Liver (tissue), 8 donors: ENCODE measurements at regions not wholly inside any gene's neighbourhood (a gene's known extent, or its start where the extent isn't known, plus 50 kb on each side); places are given as distances from the start of the nearest gene placed in this dataset.

Source experiments
- DNase-seq: peaks from one replicate; pipeline ENCODE4 v3.0.0-alpha.2; 2017; ENCODE audit warnings: low spot score
- H3K27ac ChIP-seq, 2 donors: one replicate each; pipeline ENCODE4 v1.7.0; 2013; ENCODE audit warnings: inconsistent platforms in 2 of 2, low read length in 2 of 2, control low read depth in 1 of 2, low read depth in 1 of 2, mild to moderate bottlenecking in 1 of 2
- H3K27me3 ChIP-seq, 4 donors: one replicate each; pipeline versions ENCODE4 v1.6.1 to v1.7.0; 2013; ENCODE audit warnings: low read length in 3 of 4, inconsistent platforms in 1 of 4, mild to moderate bottlenecking in 1 of 4, moderate library complexity in 1 of 4; ENCODE audit not compliant: control insufficient read depth in 4 of 4, insufficient read depth in 4 of 4
- H3K36me3 ChIP-seq, 4 donors: one replicate each; pipeline versions ENCODE4 v1.6.1 to v1.7.0; 2013; ENCODE audit warnings: low read length in 3 of 4, mild to moderate bottlenecking in 3 of 4, low read depth in 1 of 4, moderate library complexity in 1 of 4; ENCODE audit not compliant: control insufficient read depth in 4 of 4, insufficient read depth in 3 of 4
- H3K4me1 ChIP-seq, 4 donors: one replicate each; pipeline versions ENCODE4 v1.6.1 to v1.7.0; 2013; ENCODE audit warnings: low read length in 3 of 4, mild to moderate bottlenecking in 3 of 4, moderate library complexity in 1 of 4; ENCODE audit not compliant: control insufficient read depth in 4 of 4, insufficient read depth in 4 of 4
- H3K4me3 ChIP-seq, 3 donors: one replicate each; pipeline versions ENCODE4 v1.6.1 to v1.7.0; 2013; ENCODE audit warnings: low read length in 3 of 3, control low read depth in 1 of 3, low read depth in 1 of 3, mild to moderate bottlenecking in 1 of 3
- H3K9ac ChIP-seq, 2 donors: one replicate each; pipeline ENCODE4 v1.7.0; 2013; ENCODE audit warnings: low read length in 2 of 2, mild to moderate bottlenecking in 2 of 2, moderate library complexity in 2 of 2, control low read depth in 1 of 2, low read depth in 1 of 2
- H3K9me3 ChIP-seq, 4 donors: one replicate each; pipeline versions ENCODE4 v1.6.1 to v1.7.0; 2013; ENCODE audit warnings: low read length in 3 of 4; ENCODE audit not compliant: control insufficient read depth in 4 of 4
- ATF3 ChIP-seq: IDR thresholded peaks from 2 replicates; pipeline ENCODE4 v1.6.1; 2016; ENCODE audit warnings: antibody characterized with exemption
- CTCF ChIP-seq: fragments of 150-350 bp; IDR thresholded peaks from 2 replicates; pipeline ENCODE4 v1.5.1; 2017; ENCODE audit warnings: improper control_type of control experiment, low read depth, low read length; ENCODE audit not compliant: missing input control
- EGR1 ChIP-seq, 2 donors: IDR thresholded peaks; 2 replicates each; pipeline ENCODE4 v1.6.1; 2016 to 2018; ENCODE audit warnings: antibody characterized with exemption in 2 of 2, low read depth in 2 of 2
- FOXA1 ChIP-seq: IDR thresholded peaks from 2 replicates; pipeline ENCODE4 v1.6.1; 2016; ENCODE audit warnings: antibody characterized with exemption
- FOXA2 ChIP-seq: IDR thresholded peaks from 2 replicates; pipeline ENCODE4 v1.6.1; 2016; ENCODE audit warnings: antibody characterized with exemption
- GABPA ChIP-seq, 2 donors: IDR thresholded peaks in 1 of 2; conservative IDR thresholded peaks in 1 of 2; 2 replicates each; pipeline ENCODE4 v1.6.1; 2016; ENCODE audit warnings: antibody characterized with exemption in 2 of 2, mild to moderate bottlenecking in 1 of 2, moderate library complexity in 1 of 2
- HNF4A ChIP-seq, 2 donors: conservative IDR thresholded peaks; 2 replicates each; pipeline ENCODE4 v1.6.1; 2016; ENCODE audit warnings: antibody characterized with exemption in 2 of 2, mild to moderate bottlenecking in 2 of 2
- HNF4G ChIP-seq: IDR thresholded peaks from 2 replicates; pipeline ENCODE4 v1.6.1; 2016; ENCODE audit warnings: antibody characterized with exemption
- JUND ChIP-seq, 2 donors: IDR thresholded peaks; 2 replicates each; pipeline ENCODE4 v1.6.1; 2016; ENCODE audit warnings: antibody characterized with exemption in 2 of 2
- NR2F2 ChIP-seq: IDR thresholded peaks from 2 replicates; pipeline ENCODE4 v1.6.1; 2016; ENCODE audit warnings: antibody characterized with exemption
- RAD21 ChIP-seq, 2 donors: IDR thresholded peaks; 2 replicates each; pipeline ENCODE4 v1.6.1; 2016; ENCODE audit warnings: antibody characterized with exemption in 2 of 2, mild to moderate bottlenecking in 2 of 2
- REST ChIP-seq: IDR thresholded peaks from 2 replicates; pipeline ENCODE4 v1.6.1; 2016; ENCODE audit warnings: antibody characterized with exemption, mild to moderate bottlenecking
- RXRA ChIP-seq, 2 donors: IDR thresholded peaks; 2 replicates each; pipeline ENCODE4 v1.6.1; 2017 to 2018; ENCODE audit warnings: antibody characterized with exemption in 2 of 2, mild to moderate bottlenecking in 1 of 2
- SP1 ChIP-seq: IDR thresholded peaks from 2 replicates; pipeline ENCODE4 v1.6.1; 2018; ENCODE audit warnings: antibody characterized with exemption, mild to moderate bottlenecking
- TAF1 ChIP-seq: conservative IDR thresholded peaks from 2 replicates; pipeline ENCODE4 v1.6.1; 2016; ENCODE audit warnings: antibody characterized with exemption, mild to moderate bottlenecking
- YY1 ChIP-seq: IDR thresholded peaks from 2 replicates; pipeline ENCODE4 v1.6.1; 2016; ENCODE audit warnings: antibody characterized with exemption, mild to moderate bottlenecking
- ZBTB33 ChIP-seq: IDR thresholded peaks from 2 replicates; pipeline ENCODE4 v1.6.1; 2016; ENCODE audit warnings: antibody characterized with exemption
- WGBS: extraction: QIAGEN DNeasy Blood & Tissue Kit; methylation state at CpG from one replicate; pipeline ENCODE4 v1.1.7; 2013; 5-methylcytosine and 5-hydroxymethylcytosine counted together
- TF ChIP-seq, protein P1 (sequence below): IDR thresholded peaks from 2 replicates; pipeline ENCODE4 v1.6.1; 2016; ENCODE audit warnings: antibody characterized with exemption
- donor health status: healthy.
- donor health status: healthy.
- donor health status: healthy.
- donor health status: healthy.
- donor health status: healthy.

DNA sequence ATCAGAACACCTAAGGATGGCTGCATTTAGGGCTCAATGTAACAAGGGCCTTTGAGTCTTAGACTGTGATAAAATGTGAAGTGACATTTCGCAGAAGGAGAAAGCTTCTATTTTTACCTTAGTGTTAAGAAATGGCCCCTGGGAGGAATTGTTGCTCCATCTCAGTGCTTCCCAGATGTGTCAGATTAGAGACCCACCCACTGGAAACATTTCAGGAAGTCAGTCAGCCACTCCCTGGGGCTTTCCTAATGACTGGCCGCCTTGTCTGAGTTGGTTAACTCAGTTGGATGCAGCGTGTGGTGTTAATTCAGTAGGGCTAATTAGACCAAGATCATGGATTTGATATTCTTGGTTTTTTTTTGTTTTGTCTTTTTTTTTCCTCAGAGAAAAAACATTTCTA lies 355.9 kb downstream of the PIK3C3 start:
- no peak for DNase-seq
- Histone ChIP-seq H3K36me3 (no peaks in the 10 kb centered on the region), H3K4me3 (no peak overlapping the region), H3K27ac (no peak overlapping the region), H3K9me3 (no peaks in the 10 kb centered on the region), H3K9ac (no peak overlapping the region), H3K27me3 (no peaks in the 10 kb centered on the region), H3K4me1 (no peaks in the 10 kb centered on the region)
- no peak for TF ChIP-seq EGR1 (IDR thresholded peaks at IDR 0.05; ENCODE audit: low read depth in 2 of 2)
- TF ChIP-seq REST = no peak
- TF ChIP-seq GABPA (IDR thresholded peaks at IDR 0.05 in 1 of 2, conservative IDR thresholded peaks at IDR 0.05 in 1 of 2) = no peak
- no peak for TF ChIP-seq YY1
- no peak for TF ChIP-seq HNF4A (conservative IDR thresholded peaks at IDR 0.05)
- no peak for TF ChIP-seq ZBTB33
- TF ChIP-seq CTCF = no peak
- no peak for TF ChIP-seq ATF3
- no peak for TF ChIP-seq SP1
- no peak for TF ChIP-seq TAF1
- TF ChIP-seq FOXA1 = no peak
- TF ChIP-seq HNF4G = no peak
- TF ChIP-seq NR2F2 = no peak
- TF ChIP-seq FOXA2 = no peak
- no peak for TF ChIP-seq RAD21 (IDR thresholded peaks at IDR 0.05)
- TF ChIP-seq JUND (IDR thresholded peaks at IDR 0.05) = no peak
- TF ChIP-seq, protein P1, sequence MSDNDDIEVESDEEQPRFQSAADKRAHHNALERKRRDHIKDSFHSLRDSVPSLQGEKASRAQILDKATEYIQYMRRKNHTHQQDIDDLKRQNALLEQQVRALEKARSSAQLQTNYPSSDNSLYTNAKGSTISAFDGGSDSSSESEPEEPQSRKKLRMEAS = no peak
- TF ChIP-seq RXRA (IDR thresholded peaks at IDR 0.05) = no peak
- WGBS = 70% methylated on average over 3 of the region's 3 CpGs
